Endodermal cell (in vitro differentiated cells): ENCODE measurements at regions not wholly inside any gene's neighbourhood (a gene's known extent, or its start where the extent isn't known, plus 50 kb on each side); places are given as distances from the start of the nearest gene placed in this dataset.

Experiments
- DNase-seq: peaks from one replicate; pipeline ENCODE4 v3.0.0-alpha.2; 2017
- H3K27ac ChIP-seq: 2 replicates; pipeline ENCODE4 v1.5.1; 2013; ENCODE audit warnings: mild to moderate bottlenecking, low read depth, low read length, moderate library complexity
- H3K27me3 ChIP-seq: 2 replicates; pipeline ENCODE4 v1.6.1; 2013; ENCODE audit warnings: mild to moderate bottlenecking, low read length, moderate library complexity; ENCODE audit not compliant: insufficient read depth, control insufficient read depth, poor library complexity, severe bottlenecking
- H3K36me3 ChIP-seq: 2 replicates; pipeline ENCODE4 v1.7.0; 2013; ENCODE audit warnings: mild to moderate bottlenecking, low read length, moderate library complexity; ENCODE audit not compliant: control insufficient read depth, insufficient read depth
- H3K4me1 ChIP-seq: one replicate; pipeline ENCODE4 v1.7.0; 2013; ENCODE audit warnings: low read length; ENCODE audit not compliant: control insufficient read depth, insufficient read depth
- H3K4me3 ChIP-seq: 2 replicates; pipeline ENCODE4 v1.5.1; 2013; ENCODE audit warnings: mild to moderate bottlenecking, low read length, moderate library complexity
- H3K9ac ChIP-seq: 2 replicates; pipeline ENCODE4 v1.6.1; 2013; ENCODE audit warnings: mild to moderate bottlenecking, low read length, moderate library complexity; ENCODE audit not compliant: poor library complexity, severe bottlenecking; ENCODE audit errors: extremely low read depth
- H3K9me3 ChIP-seq: 2 replicates; pipeline ENCODE4 v1.6.1; 2013; ENCODE audit warnings: mild to moderate bottlenecking, low read length, moderate library complexity; ENCODE audit not compliant: control insufficient read depth
- H3K27ac Mint-ChIP-seq: 2 replicates; pipeline ENCODE4 v1.8.0; 2020; ENCODE audit warnings: mixed read lengths
- H3K27me3 Mint-ChIP-seq: 2 replicates; pipeline ENCODE4 v1.8.0; 2021; ENCODE audit warnings: mild to moderate bottlenecking, mixed read lengths; ENCODE audit not compliant: insufficient read depth
- H3K36me3 Mint-ChIP-seq: 2 replicates; pipeline ENCODE4 v1.8.0; 2020; ENCODE audit warnings: low read depth, mixed read lengths
- H3K4me1 Mint-ChIP-seq: 2 replicates; pipeline ENCODE4 v1.8.0; 2020; ENCODE audit warnings: mixed read lengths
- H3K4me3 Mint-ChIP-seq: 2 replicates; pipeline ENCODE4 v1.8.0; 2020; ENCODE audit warnings: mild to moderate bottlenecking, moderate library complexity, mixed read lengths
- H3K9me3 Mint-ChIP-seq: 2 replicates; pipeline ENCODE4 v1.8.0; 2020; ENCODE audit warnings: mild to moderate bottlenecking, mixed read lengths
- WGBS, 2 experiments: methylation state at CpG; one replicate each; pipeline versions ENCODE4 v1.1.5 to v1.1.7; 2013; ENCODE audit warnings: missing lambda C conversion rate in 2 of 2, mixed read lengths in 1 of 2; ENCODE audit not compliant: insufficient coverage in 1 of 2, insufficient read length in 1 of 2; 5-methylcytosine and 5-hydroxymethylcytosine counted together
- TF ChIP-seq, protein P1 (sequence below): fragments of 200-600 bp; sonication (generic); conservative IDR thresholded peaks from 2 replicates; pipeline ENCODE4 v1.5.0; 2021; ENCODE audit warnings: antibody characterized with exemption, mild to moderate bottlenecking

DNA sequence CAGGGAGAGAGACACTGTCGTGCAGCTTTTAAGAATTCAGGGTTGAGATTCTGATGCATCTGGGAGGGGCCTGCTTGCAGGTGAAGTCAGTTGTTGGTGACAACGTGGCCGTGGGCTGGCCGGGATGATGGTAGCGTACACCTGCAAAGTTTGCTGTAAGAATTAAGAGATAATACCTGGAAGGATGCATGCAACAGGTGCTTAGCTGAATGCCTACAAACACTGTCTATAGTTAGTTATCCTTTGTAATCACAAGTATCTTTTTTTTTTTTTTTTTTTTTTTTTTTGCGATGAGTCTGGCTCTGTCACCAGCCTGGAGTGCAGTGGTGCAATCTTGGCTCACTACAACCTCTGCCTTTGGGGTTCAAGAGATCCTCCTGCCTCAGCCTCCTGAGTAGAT is 259.6 kb downstream of the ASMT start:
- 73 to 86% methylated on average over 4 to 6 of the region's 6 CpGs for WGBS, 2 experiments
- no peaks in the 10 kb centered on the region for H3K27me3 Mint-ChIP-seq

DNA sequence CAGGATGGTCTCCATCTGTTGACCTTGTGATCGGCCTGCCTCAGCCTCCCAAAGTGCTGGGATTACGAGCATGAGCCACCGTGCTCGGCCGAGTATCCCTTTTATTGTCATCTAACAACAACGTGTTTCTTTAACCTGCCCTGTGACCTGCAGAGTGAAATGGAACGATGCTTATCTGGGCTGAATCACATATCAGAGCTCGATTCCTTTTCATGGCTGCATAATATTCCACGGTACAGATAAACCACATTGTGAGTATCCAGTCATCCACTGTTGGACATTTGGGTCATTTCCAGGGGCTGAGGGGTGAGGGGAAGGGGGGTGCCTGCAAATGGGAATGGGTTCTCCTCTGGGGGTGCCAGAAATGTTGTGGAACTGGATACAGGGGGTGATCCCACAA is 260.0 kb downstream of the ASMT start:
- peaks cover 6% of the 10 kb centered on the region for H3K9me3 ChIP-seq
- H3K4me1 ChIP-seq = no peaks in the 10 kb centered on the region
- no peaks in the 10 kb centered on the region for H3K36me3 Mint-ChIP-seq
- H3K27me3 Mint-ChIP-seq = no peaks in the 10 kb centered on the region
- H3K9ac ChIP-seq = no peak overlapping the region
- no peak overlapping the region for H3K4me3 ChIP-seq
- H3K27ac ChIP-seq = no peak overlapping the region
- H3K9me3 Mint-ChIP-seq = peaks cover 8% of the 10 kb centered on the region
- 93 to 95% methylated on average over 8 to 9 of the region's 9 CpGs for WGBS, 2 experiments
- no peaks in the 10 kb centered on the region for H3K36me3 ChIP-seq
- no peak overlapping the region for H3K4me3 Mint-ChIP-seq
- TF ChIP-seq, protein P1, sequence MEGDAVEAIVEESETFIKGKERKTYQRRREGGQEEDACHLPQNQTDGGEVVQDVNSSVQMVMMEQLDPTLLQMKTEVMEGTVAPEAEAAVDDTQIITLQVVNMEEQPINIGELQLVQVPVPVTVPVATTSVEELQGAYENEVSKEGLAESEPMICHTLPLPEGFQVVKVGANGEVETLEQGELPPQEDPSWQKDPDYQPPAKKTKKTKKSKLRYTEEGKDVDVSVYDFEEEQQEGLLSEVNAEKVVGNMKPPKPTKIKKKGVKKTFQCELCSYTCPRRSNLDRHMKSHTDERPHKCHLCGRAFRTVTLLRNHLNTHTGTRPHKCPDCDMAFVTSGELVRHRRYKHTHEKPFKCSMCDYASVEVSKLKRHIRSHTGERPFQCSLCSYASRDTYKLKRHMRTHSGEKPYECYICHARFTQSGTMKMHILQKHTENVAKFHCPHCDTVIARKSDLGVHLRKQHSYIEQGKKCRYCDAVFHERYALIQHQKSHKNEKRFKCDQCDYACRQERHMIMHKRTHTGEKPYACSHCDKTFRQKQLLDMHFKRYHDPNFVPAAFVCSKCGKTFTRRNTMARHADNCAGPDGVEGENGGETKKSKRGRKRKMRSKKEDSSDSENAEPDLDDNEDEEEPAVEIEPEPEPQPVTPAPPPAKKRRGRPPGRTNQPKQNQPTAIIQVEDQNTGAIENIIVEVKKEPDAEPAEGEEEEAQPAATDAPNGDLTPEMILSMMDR = no peak
- H3K27ac Mint-ChIP-seq = no peak overlapping the region
- H3K27me3 ChIP-seq = no peaks in the 10 kb centered on the region
- H3K4me1 Mint-ChIP-seq = no peaks in the 10 kb centered on the region
- DNase-seq = no peak

More for the DNA sequence above, 259.6 kb downstream of the ASMT start:
- Mint-ChIP-seq H3K4me3 (no peak overlapping the region), H3K36me3 (no peaks in the 10 kb centered on the region), H3K4me1 (no peaks in the 10 kb centered on the region), H3K27ac (no peak overlapping the region), H3K9me3 (peaks cover 5% of the 10 kb centered on the region)
- TF ChIP-seq, protein P1 = no peak
- no peak for DNase-seq
- Histone ChIP-seq H3K4me1 (no peaks in the 10 kb centered on the region), H3K27ac (no peak overlapping the region), H3K36me3 (no peaks in the 10 kb centered on the region), H3K9ac (no peak overlapping the region), H3K4me3 (no peak overlapping the region), H3K9me3 (peaks cover 6% of the 10 kb centered on the region), H3K27me3 (no peaks in the 10 kb centered on the region)

DNA sequence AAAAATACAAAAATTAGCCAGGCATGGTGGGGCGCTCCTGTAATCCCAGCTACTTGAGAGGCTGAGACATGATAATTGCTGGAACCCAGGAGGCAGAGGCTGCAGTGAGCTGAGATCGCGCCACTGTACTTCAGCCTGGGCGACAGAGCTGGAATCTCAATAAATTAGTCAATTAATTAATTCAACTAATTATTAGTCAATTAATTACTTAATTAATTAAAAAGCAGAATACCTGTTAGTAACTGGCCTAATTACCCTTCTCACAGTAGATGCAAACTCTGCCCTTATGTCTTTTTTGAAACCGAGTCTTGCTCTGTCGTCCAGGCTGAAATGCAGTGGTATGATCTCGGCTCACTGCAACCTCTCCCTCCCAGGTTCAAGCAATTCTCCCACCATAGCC is 261.2 kb downstream of the ASMT start:
- peaks cover 6% of the 10 kb centered on the region for H3K9me3 ChIP-seq
- H3K4me3 ChIP-seq = no peak overlapping the region
- H3K27me3 Mint-ChIP-seq = no peaks in the 10 kb centered on the region
- H3K27ac ChIP-seq = no peak overlapping the region
- TF ChIP-seq, protein P1 = no peak
- no peak overlapping the region for H3K4me3 Mint-ChIP-seq
- no peaks in the 10 kb centered on the region for H3K36me3 ChIP-seq
- H3K4me1 ChIP-seq = no peaks in the 10 kb centered on the region
- no peaks in the 10 kb centered on the region for H3K36me3 Mint-ChIP-seq
- H3K27ac Mint-ChIP-seq = no peak overlapping the region
- peaks cover 8% of the 10 kb centered on the region for H3K9me3 Mint-ChIP-seq
- WGBS, 2 experiments = 72 to 96% methylated on average over 3 to 7 of the region's 7 CpGs
- DNase-seq = no peak
- H3K27me3 ChIP-seq = no peaks in the 10 kb centered on the region
- H3K9ac ChIP-seq = no peak overlapping the region
- H3K4me1 Mint-ChIP-seq = no peaks in the 10 kb centered on the region
